Nephron progenitor cell (in vitro differentiated cells): ENCODE measurements at regions not wholly inside any gene's neighbourhood (a gene's known extent, or its start where the extent isn't known, plus 50 kb on each side); places are given as distances from the start of the nearest gene placed in this dataset.

Source experiments
- DNase-seq: peaks from one replicate; pipeline ENCODE4 v3.0.0; 2021
- H3K27ac Mint-ChIP-seq: 2 replicates; pipeline ENCODE4 v1.8.0; 2021; ENCODE audit warnings: mild to moderate bottlenecking, moderate library complexity, mixed read lengths
- H3K27me3 Mint-ChIP-seq: 2 replicates; pipeline ENCODE4 v1.8.0; 2021; ENCODE audit warnings: mild to moderate bottlenecking, low read depth, mixed read lengths; ENCODE audit not compliant: poor library complexity
- H3K36me3 Mint-ChIP-seq: 2 replicates; pipeline ENCODE4 v1.8.0; 2021; ENCODE audit warnings: low read depth, mixed read lengths
- H3K4me1 Mint-ChIP-seq: 2 replicates; pipeline ENCODE4 v1.8.0; 2021; ENCODE audit warnings: mixed read lengths
- H3K4me3 Mint-ChIP-seq: 2 replicates; pipeline ENCODE4 v1.8.0; 2021; ENCODE audit warnings: mild to moderate bottlenecking, moderate library complexity, mixed read lengths
- H3K9me3 Mint-ChIP-seq: 2 replicates; pipeline ENCODE4 v1.8.0; 2021; ENCODE audit warnings: mild to moderate bottlenecking, moderate library complexity, mixed read lengths
- TF ChIP-seq, protein P1 (sequence below): fragments of 200-600 bp; sonication (generic); IDR thresholded peaks from 2 replicates; pipeline ENCODE4 v1.5.0; 2021; ENCODE audit warnings: antibody characterized with exemption

DNA sequence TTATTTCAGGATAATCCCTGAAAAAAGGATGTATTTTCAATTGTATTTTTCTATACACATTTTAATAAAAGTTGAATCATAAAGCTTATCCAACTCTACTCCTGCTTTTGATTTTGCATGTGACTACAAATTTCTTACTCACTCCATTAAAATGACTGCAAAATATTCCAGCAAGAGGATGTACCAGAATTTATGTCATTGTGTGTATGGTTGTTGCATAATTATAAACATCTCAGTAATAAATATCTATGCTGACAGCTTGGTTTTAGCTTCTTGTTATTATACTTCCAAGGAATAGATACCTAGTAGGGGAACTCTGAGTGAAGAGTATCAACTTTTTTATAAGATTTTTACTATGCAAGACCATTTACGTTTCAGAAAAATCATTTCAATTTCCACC is 463.2 kb upstream of the RUNX1 start:
- Mint-ChIP-seq H3K4me3 (no peak overlapping the region), H3K27me3 (peaks cover 12% of the 10 kb centered on the region), H3K36me3 (no peaks in the 10 kb centered on the region), H3K9me3 (no peaks in the 10 kb centered on the region), H3K4me1 (peaks cover 9% of the 10 kb centered on the region), H3K27ac (no peak overlapping the region)
- DNase-seq, result no peak
- TF ChIP-seq, protein P1, sequence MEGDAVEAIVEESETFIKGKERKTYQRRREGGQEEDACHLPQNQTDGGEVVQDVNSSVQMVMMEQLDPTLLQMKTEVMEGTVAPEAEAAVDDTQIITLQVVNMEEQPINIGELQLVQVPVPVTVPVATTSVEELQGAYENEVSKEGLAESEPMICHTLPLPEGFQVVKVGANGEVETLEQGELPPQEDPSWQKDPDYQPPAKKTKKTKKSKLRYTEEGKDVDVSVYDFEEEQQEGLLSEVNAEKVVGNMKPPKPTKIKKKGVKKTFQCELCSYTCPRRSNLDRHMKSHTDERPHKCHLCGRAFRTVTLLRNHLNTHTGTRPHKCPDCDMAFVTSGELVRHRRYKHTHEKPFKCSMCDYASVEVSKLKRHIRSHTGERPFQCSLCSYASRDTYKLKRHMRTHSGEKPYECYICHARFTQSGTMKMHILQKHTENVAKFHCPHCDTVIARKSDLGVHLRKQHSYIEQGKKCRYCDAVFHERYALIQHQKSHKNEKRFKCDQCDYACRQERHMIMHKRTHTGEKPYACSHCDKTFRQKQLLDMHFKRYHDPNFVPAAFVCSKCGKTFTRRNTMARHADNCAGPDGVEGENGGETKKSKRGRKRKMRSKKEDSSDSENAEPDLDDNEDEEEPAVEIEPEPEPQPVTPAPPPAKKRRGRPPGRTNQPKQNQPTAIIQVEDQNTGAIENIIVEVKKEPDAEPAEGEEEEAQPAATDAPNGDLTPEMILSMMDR, result no peak

DNA sequence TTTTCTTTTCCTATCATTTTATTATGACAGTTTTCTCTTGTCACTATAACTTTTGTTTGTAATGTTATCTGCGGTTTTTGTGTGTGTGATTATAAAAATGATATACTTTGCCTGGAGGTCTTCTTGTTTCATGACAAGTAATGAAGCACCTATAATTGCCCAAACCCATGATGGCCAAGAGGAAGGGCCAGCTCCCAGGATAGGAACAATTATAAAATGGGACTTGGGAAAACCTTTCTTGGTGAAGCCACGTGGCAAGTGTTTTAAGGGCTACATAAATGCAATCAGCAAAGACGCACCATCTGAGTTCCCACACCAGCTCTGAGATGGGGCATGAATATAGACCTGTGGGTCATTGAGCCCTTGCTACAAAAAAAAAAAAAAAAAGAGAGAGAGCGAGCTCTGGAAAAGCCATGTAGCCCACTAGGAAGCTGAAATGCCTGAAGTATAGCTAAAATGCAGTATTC is 462.6 kb upstream of the RUNX1 start:
- peaks cover 15% of the 10 kb centered on the region for H3K4me1 Mint-ChIP-seq
- H3K9me3 Mint-ChIP-seq, result no peaks in the 10 kb centered on the region
- H3K4me3 Mint-ChIP-seq, result no peak overlapping the region
- no peaks in the 10 kb centered on the region for H3K36me3 Mint-ChIP-seq
- H3K27me3 Mint-ChIP-seq, result peaks cover 12% of the 10 kb centered on the region
- no peak for DNase-seq
- TF ChIP-seq, protein P1, result no peak
- H3K27ac Mint-ChIP-seq, result no peak overlapping the region

DNA sequence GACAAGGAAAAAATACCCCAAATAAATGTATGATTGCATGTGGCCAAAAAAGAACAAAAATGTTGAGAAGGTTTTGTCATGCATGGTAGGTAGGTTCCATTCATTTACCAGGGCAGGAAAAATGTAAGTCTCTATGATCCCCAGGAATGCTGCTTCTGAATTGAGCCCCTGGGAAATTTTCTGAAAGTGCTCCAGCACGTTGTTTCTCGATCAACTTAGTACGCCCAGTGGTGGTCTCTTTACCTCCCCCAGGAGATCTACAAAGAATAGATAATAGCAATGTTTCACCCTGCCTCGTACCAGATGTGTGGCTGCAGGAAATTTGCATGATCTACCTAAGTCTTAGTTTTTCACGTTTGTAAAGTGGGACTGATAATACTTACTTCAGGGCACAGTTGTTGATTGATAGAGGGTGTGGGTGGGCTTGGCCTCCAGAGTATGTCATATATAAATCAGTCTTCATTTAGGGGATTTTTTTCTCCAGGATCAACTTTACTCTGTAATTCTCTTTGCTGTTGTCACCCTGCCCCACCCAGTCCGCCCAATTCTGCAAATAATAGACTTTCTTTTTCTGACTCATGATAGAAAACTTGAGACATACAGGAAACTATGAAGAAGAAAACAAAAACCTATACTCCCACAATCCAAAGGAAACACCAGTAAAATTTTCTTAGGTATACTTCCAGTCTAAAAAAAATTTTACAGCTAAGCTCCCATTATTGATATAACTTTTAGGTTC is 462.0 kb upstream of the RUNX1 start:
- Mint-ChIP-seq H3K27me3 (peaks cover 12% of the 10 kb centered on the region), H3K27ac (no peak overlapping the region), H3K4me1 (peaks cover 21% of the 10 kb centered on the region), H3K4me3 (no peak overlapping the region), H3K36me3 (no peaks in the 10 kb centered on the region), H3K9me3 (no peaks in the 10 kb centered on the region)
- no peak for DNase-seq
- TF ChIP-seq, protein P1, result no peak

DNA sequence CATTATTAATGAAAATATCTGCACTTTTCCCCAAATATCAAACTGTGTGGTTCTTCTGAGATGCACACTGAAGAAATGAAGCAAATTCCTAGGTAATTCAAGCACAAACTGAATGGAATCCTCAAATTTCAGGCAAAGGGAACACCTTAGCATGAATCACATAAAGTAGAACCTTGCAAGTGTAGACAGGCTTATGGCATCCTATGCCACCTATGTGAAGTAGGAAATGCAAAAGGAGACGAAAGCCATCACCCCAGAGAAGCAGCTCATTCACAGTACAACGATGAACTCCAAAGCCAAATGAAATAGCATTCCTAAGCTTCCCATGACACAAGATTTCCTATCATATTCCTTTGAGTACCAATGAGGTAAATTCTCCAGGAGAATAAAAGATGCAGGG is 461.2 kb upstream of the RUNX1 start:
- H3K9me3 Mint-ChIP-seq, result no peaks in the 10 kb centered on the region

DNA sequence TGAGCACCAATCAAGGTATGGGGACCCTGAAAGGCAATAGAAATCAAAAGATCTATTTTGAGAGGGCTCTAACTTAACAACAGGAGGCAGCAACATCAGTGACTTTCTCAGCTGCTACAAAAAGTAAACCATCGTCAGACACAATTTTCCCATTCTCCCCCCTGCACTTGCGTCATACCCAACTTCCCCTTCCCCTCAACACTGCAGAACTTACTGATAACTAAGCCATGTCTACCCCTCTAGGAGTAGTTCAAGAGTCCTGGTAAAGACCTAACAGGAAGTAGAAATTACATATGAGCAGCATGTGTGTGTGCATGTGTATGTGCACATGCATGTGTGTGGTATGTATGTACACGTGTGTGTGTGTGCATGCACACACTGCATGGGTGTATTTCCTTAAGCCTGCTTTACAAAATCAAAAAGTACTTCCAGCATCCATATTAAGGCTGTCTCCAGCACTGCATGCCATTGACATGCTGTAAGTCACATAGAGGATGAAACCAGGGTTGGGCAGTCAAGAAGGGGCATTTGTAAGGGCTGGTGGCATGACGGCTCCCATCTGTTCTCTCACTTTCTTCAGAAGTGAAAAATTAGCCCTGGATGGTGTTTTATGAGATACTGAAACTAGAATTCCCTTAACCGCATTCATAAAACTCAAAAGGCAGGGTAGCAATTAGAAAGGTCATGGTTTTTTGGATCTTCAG is 460.1 kb upstream of the RUNX1 start:
- Mint-ChIP-seq H3K4me3 (no peak overlapping the region), H3K4me1 (peaks cover 27% of the 10 kb centered on the region), H3K36me3 (no peaks in the 10 kb centered on the region), H3K9me3 (no peaks in the 10 kb centered on the region), H3K27ac (no peak overlapping the region), H3K27me3 (peaks cover 8% of the 10 kb centered on the region)
- TF ChIP-seq, protein P1, result no peak
- DNase-seq, result no peak

More for the DNA sequence above, 461.2 kb upstream of the RUNX1 start:
- DNase-seq, result no peak
- Mint-ChIP-seq H3K4me3 (no peak overlapping the region), H3K27me3 (peaks cover 8% of the 10 kb centered on the region), H3K27ac (no peak overlapping the region), H3K36me3 (no peaks in the 10 kb centered on the region), H3K4me1 (peaks cover 22% of the 10 kb centered on the region)
- TF ChIP-seq, protein P1, result no peak
